Heart left ventricle (tissue), 16 donors: ENCODE measurements at regions not wholly inside any gene's neighbourhood (a gene's known extent, or its start where the extent isn't known, plus 50 kb on each side); places are given as distances from the start of the nearest gene placed in this dataset.

ENCODE experiments used
- ATAC-seq, 4 donors: fragments of 200-7000 bp; cut with Tn5 transposase; one replicate each; pipeline ENCODE4 v1.9.1; 2020 to 2022; ENCODE audit warnings: moderate library complexity in 4 of 4, mild to moderate bottlenecking in 3 of 4, moderate number of reproducible peaks in 1 of 4
- DNase-seq, 5 donors: peaks; one replicate each; pipeline ENCODE4 v3.0.0-alpha.2; 2020
- H3K27ac ChIP-seq, 12 donors: fragments of 200-600 bp; sonication (generic) in 4 of 12; one replicate each; pipeline versions ENCODE4 v1.5.0 to v1.8.0; 2016 to 2022; ENCODE audit warnings: mild to moderate bottlenecking in 2 of 12
- H3K27me3 ChIP-seq, 9 donors: fragments of 200-600 bp; sonication (generic) in 2 of 9; one replicate each; pipeline versions ENCODE4 v1.5.1 to v1.8.0; 2016 to 2022; ENCODE audit warnings: mild to moderate bottlenecking in 3 of 9
- H3K36me3 ChIP-seq, 9 donors: fragments of 200-600 bp; sonication (generic) in 2 of 9; one replicate each; pipeline versions ENCODE4 v1.5.0 to v1.8.0; 2018 to 2022; ENCODE audit warnings: mild to moderate bottlenecking in 2 of 9
- H3K4me1 ChIP-seq, 12 donors: fragments of 200-600 bp; sonication (generic) in 4 of 12; one replicate each; pipeline versions ENCODE4 v1.5.0 to v1.8.0; 2016 to 2022; ENCODE audit warnings: mild to moderate bottlenecking in 3 of 12
- H3K4me3 ChIP-seq, 12 donors: fragments of 200-600 bp; sonication (generic) in 4 of 12; one replicate each; pipeline versions ENCODE4 v1.5.0 to v1.8.0; 2017 to 2022; ENCODE audit warnings: mild to moderate bottlenecking in 9 of 12, moderate library complexity in 4 of 12
- H3K9me3 ChIP-seq, 12 donors: fragments of 200-600 bp; sonication (generic) in 4 of 12; one replicate each; pipeline versions ENCODE4 v1.5.0 to v1.8.0; 2016 to 2022; ENCODE audit warnings: mild to moderate bottlenecking in 1 of 12
- CTCF ChIP-seq, 12 donors: fragments of 200-600 bp; sonication (generic) in 4 of 12; IDR thresholded peaks; one replicate each; pipeline versions ENCODE4 v1.5.0 to v1.8.0; 2018 to 2022; ENCODE audit warnings: antibody characterized with exemption in 12 of 12, mild to moderate bottlenecking in 5 of 12
- POLR2A ChIP-seq, 2 donors: fragments of 450-650 bp; IDR thresholded peaks; one replicate each; pipeline ENCODE4 v1.6.1; 2017; ENCODE audit warnings: antibody characterized with exemption in 2 of 2, mild to moderate bottlenecking in 2 of 2, moderate library complexity in 2 of 2
- WGBS, 4 donors: extraction: QIAGEN DNeasy Blood & Tissue Kit in 2 of 4; methylation state at CpG; one replicate each; pipeline versions ENCODE4 v1.1.5 to v1.1.7; 2013 to 2018; 5-methylcytosine and 5-hydroxymethylcytosine counted together
- intact Hi-C, 10 donors: fragments of 100-400 bp; cut with DNase I; formaldehyde crosslinking; loops; one replicate each; pipeline versions ENCODE4 v1.11.1 to v1.14.2; 2022
- donor health status: ischemic (EF 13 %, LVEDD 7.1; RV severe dilation, severe dysfunction).
- donor health status: healthy with polysubstance abuse.
- donor health status: DM: no; HTN: yes; CAD: no.
- donor health status: DM: no; HTN: no; CAD: no.
- donor health status: ischemic (EF 25% LVEDD 6.9; RV normal size, moderate dysfunction).
- donor health status: ischemic (EF 25% LVEDD 5.7; RV mildly dilated, moderate dysfunction).
- donor health status: healthy.
- donor health status: DM: yes; HTN: yes; CAD: no.
- donor health status: ischemic (EF 35%, LVEDD 5.7; RV mildly dilated, moderate dysfunction).
- donor health status: nonischemic (EF 11% LVEDD 7.7; RV severe dilation, severe dysfunction).
- donor health status: DM: yes; HTN: yes; CAD: no.
- donor health status: PGD.
- donor health status: ischemic (EF 29% LVEDD 5.4; RV normal size, mild dysfunction).
- donor health status: nonischemic (EF 23%, LVEDD 6.1; RV moderate dilation, normal function).

- no peaks in the 10 kb centered on the region for H3K27me3 ChIP-seq
- no peak for ATAC-seq
- no peaks in the 10 kb centered on the region for H3K4me1 ChIP-seq
- H3K27ac ChIP-seq: no peak overlapping the region
- H3K9me3 ChIP-seq: peaks cover 0 to 31% (median 9%) of the 10 kb centered on the region in 12 donors
- intact Hi-C loops: no loop called here
- no peak overlapping the region for H3K4me3 ChIP-seq
- 77 to 88% (median 81%) methylated on average over 2 of the region's 2 CpGs for WGBS, 4 donors
- H3K36me3 ChIP-seq: no peaks in the 10 kb centered on the region
- TF ChIP-seq POLR2A (IDR thresholded peaks at IDR 0.05) (no peak), CTCF (IDR thresholded peaks at IDR 0.05) (no peak)
- no peak for DNase-seq
Measured at GRCh38 chr3:106755336-106755735, 621.9 kb upstream of the CCDC54 start.

GRCh38 chr3:106756901-106757300 is 620.3 kb upstream of the CCDC54 start:
- 81 to 90% (median 86%) methylated on average over 3 of the region's 3 CpGs for WGBS, 4 donors
- Histone ChIP-seq H3K4me1 (no peaks in the 10 kb centered on the region), H3K36me3 (no peaks in the 10 kb centered on the region), H3K27me3 (no peaks in the 10 kb centered on the region), H3K4me3 (no peak overlapping the region), H3K9me3 (peaks cover 0 to 31% (median 9%) of the 10 kb centered on the region in 12 donors), H3K27ac (no peak overlapping the region)
- no peak for ATAC-seq
- no peak for DNase-seq
- intact Hi-C loops: no loop called here
- TF ChIP-seq CTCF (IDR thresholded peaks at IDR 0.05): no peak
- TF ChIP-seq POLR2A (IDR thresholded peaks at IDR 0.05): no peak

GRCh38 chr3:106758459-106758858 is 618.8 kb upstream of the CCDC54 start:
- 85 to 88% (median 88%) methylated on average over 2 of the region's 2 CpGs for WGBS, 4 donors
- ATAC-seq (no peak), DNase-seq (no peak)
- H3K27me3 ChIP-seq: no peaks in the 10 kb centered on the region
- no peaks in the 10 kb centered on the region for H3K36me3 ChIP-seq
- no peak overlapping the region for H3K4me3 ChIP-seq
- peaks cover 0 to 28% (median 9%) of the 10 kb centered on the region in 12 donors for H3K9me3 ChIP-seq
- intact Hi-C loops: no loop called here
- H3K27ac ChIP-seq: no peak overlapping the region
- TF ChIP-seq CTCF (IDR thresholded peaks at IDR 0.05) (no peak), POLR2A (IDR thresholded peaks at IDR 0.05) (no peak)
- no peaks in the 10 kb centered on the region for H3K4me1 ChIP-seq

GRCh38 chr3:106759731-106760130 is 617.5 kb upstream of the CCDC54 start:
- H3K4me3 ChIP-seq: no peak overlapping the region
- ATAC-seq (no peak), DNase-seq (no peak)
- H3K27ac ChIP-seq: no peak overlapping the region
- H3K27me3 ChIP-seq: no peaks in the 10 kb centered on the region
- intact Hi-C loops: no loop called here
- no peak for TF ChIP-seq CTCF (IDR thresholded peaks at IDR 0.05)
- TF ChIP-seq POLR2A (IDR thresholded peaks at IDR 0.05): no peak
- H3K36me3 ChIP-seq: no peaks in the 10 kb centered on the region
- H3K4me1 ChIP-seq: no peaks in the 10 kb centered on the region
- peaks cover 0 to 23% (median 9%) of the 10 kb centered on the region in 12 donors for H3K9me3 ChIP-seq
- WGBS, 4 donors: 53 to 74% (median 59%) methylated on average over 1 of the region's 1 CpG
